GM21529 (cell line): ENCODE measurements at regions not wholly inside any gene's neighbourhood (a gene's known extent, or its start where the extent isn't known, plus 50 kb on each side); places are given as distances from the start of the nearest gene placed in this dataset.

Source experiments
- ATAC-seq: cut with Tn5 transposase; IDR thresholded peaks from one replicate; pipeline ENCODE4 v1.9.1; 2021; ENCODE audit not compliant: unreplicated experiment

- no peak for ATAC-seq
Measured at GRCh38 chr3:144129536-144130214, 158.1 kb downstream of the DIPK2A start.

- ATAC-seq: no peak
Measured at GRCh38 chr3:144141074-144141473, 169.5 kb downstream of the DIPK2A start.

- ATAC-seq: no peak
Measured at GRCh38 chr3:144141496-144141895, 169.9 kb downstream of the DIPK2A start.

GRCh38 chr3:144142151-144142840 is 170.7 kb downstream of the DIPK2A start:
- ATAC-seq: no peak

- ATAC-seq: no peak
Measured at GRCh38 chr3:144148356-144148755, 176.7 kb downstream of the DIPK2A start.

GRCh38 chr3:144151983-144152382 is 180.4 kb downstream of the DIPK2A start:
- ATAC-seq: no peak

GRCh38 chr3:144160627-144161026 is 189.0 kb downstream of the DIPK2A start:
- ATAC-seq: no peak

GRCh38 chr3:144162042-144162441 is 190.4 kb downstream of the DIPK2A start:
- no peak for ATAC-seq

GRCh38 chr3:144164352-144164751 is 192.7 kb downstream of the DIPK2A start:
- no peak for ATAC-seq

- no peak for ATAC-seq
Measured at GRCh38 chr3:144165482-144165881, 193.9 kb downstream of the DIPK2A start.

- ATAC-seq: no peak
Measured at GRCh38 chr3:144167634-144168033, 196.0 kb downstream of the DIPK2A start.

GRCh38 chr3:144173491-144173890 is 201.9 kb downstream of the DIPK2A start:
- no peak for ATAC-seq

- ATAC-seq: no peak
Measured at GRCh38 chr3:144175644-144176425, 204.2 kb downstream of the DIPK2A start.

- ATAC-seq: no peak
Measured at GRCh38 chr3:144177649-144178048, 206.0 kb downstream of the DIPK2A start.

- ATAC-seq: no peak
Measured at GRCh38 chr3:144178607-144179006, 207.0 kb downstream of the DIPK2A start.

- ATAC-seq: no peak
Measured at GRCh38 chr3:144181062-144181461, 209.4 kb downstream of the DIPK2A start.

GRCh38 chr3:144182501-144182900 is 210.9 kb downstream of the DIPK2A start:
- ATAC-seq: no peak

- ATAC-seq: no peak
Measured at GRCh38 chr3:144185276-144185675, 213.7 kb downstream of the DIPK2A start.

GRCh38 chr3:144187531-144188210 is 216.0 kb downstream of the DIPK2A start:
- ATAC-seq: no peak

- no peak for ATAC-seq
Measured at GRCh38 chr3:144189044-144189443, 217.4 kb downstream of the DIPK2A start.

GRCh38 chr3:144197116-144197515 is 225.5 kb downstream of the DIPK2A start:
- ATAC-seq: no peak
